HG03108 (cell line): ENCODE measurements at regions not wholly inside any gene's neighbourhood (a gene's known extent, or its start where the extent isn't known, plus 50 kb on each side); places are given as distances from the start of the nearest gene placed in this dataset.

Source experiments
- ATAC-seq: cut with Tn5 transposase; IDR thresholded peaks from one replicate; pipeline ENCODE4 v1.9.1; 2021; ENCODE audit warnings: moderate library complexity; ENCODE audit not compliant: unreplicated experiment

- ATAC-seq = no peak
These were observed 369.6 kb upstream of the RGMA start for GRCh38 chr15:93458597-93458996.

GRCh38 chr15:93454788-93455187 is 365.8 kb upstream of the RGMA start:
- no peak for ATAC-seq

GRCh38 chr15:93452537-93453211 is 363.7 kb upstream of the RGMA start:
- no peak for ATAC-seq

- ATAC-seq = no peak
These were observed 362.8 kb upstream of the RGMA start for GRCh38 chr15:93451822-93452221.

- ATAC-seq = no peak
These were observed 362.3 kb upstream of the RGMA start for GRCh38 chr15:93451265-93451664.

GRCh38 chr15:93449798-93450197 is 360.8 kb upstream of the RGMA start:
- no peak for ATAC-seq

GRCh38 chr15:93438310-93438709 is 349.3 kb upstream of the RGMA start:
- no peak for ATAC-seq

- ATAC-seq = no peak
These were observed 343.5 kb upstream of the RGMA start for GRCh38 chr15:93432474-93432873.

- no peak for ATAC-seq
These were observed 339.9 kb upstream of the RGMA start for GRCh38 chr15:93428807-93429351.

GRCh38 chr15:93428150-93428549 is 339.1 kb upstream of the RGMA start:
- ATAC-seq = no peak

GRCh38 chr15:93424131-93424530 is 335.1 kb upstream of the RGMA start:
- no peak for ATAC-seq

GRCh38 chr15:93422476-93422875 is 333.5 kb upstream of the RGMA start:
- no peak for ATAC-seq

GRCh38 chr15:93420477-93420876 is 331.5 kb upstream of the RGMA start:
- ATAC-seq = no peak

- no peak for ATAC-seq
These were observed 331.0 kb upstream of the RGMA start for GRCh38 chr15:93420050-93420452.

GRCh38 chr15:93418566-93418965 is 329.6 kb upstream of the RGMA start:
- ATAC-seq = no peak

GRCh38 chr15:93417631-93418030 is 328.6 kb upstream of the RGMA start:
- no peak for ATAC-seq

- no peak for ATAC-seq
These were observed 328.1 kb upstream of the RGMA start for GRCh38 chr15:93417156-93417555.

GRCh38 chr15:93415576-93415975 is 326.6 kb upstream of the RGMA start:
- ATAC-seq = no peak

GRCh38 chr15:93414576-93415231 is 325.7 kb upstream of the RGMA start:
- ATAC-seq = no peak

- no peak for ATAC-seq
These were observed 324.7 kb upstream of the RGMA start for GRCh38 chr15:93413745-93414144.

- ATAC-seq = no peak
These were observed 310.1 kb upstream of the RGMA start for GRCh38 chr15:93399121-93399520.

- no peak for ATAC-seq
These were observed 300.2 kb upstream of the RGMA start for GRCh38 chr15:93389211-93389610.

GRCh38 chr15:93384886-93385285 is 295.9 kb upstream of the RGMA start:
- ATAC-seq = no peak
